Iris pigment epithelial cell (primary cell): ENCODE measurements at regions not wholly inside any gene's neighbourhood (a gene's known extent, or its start where the extent isn't known, plus 50 kb on each side); places are given as distances from the start of the nearest gene placed in this dataset.

Experiments used
- DNase-seq: peaks from one replicate; pipeline ENCODE4 v3.0.0-alpha.2; 2011; ENCODE audit warnings: low read depth

DNA sequence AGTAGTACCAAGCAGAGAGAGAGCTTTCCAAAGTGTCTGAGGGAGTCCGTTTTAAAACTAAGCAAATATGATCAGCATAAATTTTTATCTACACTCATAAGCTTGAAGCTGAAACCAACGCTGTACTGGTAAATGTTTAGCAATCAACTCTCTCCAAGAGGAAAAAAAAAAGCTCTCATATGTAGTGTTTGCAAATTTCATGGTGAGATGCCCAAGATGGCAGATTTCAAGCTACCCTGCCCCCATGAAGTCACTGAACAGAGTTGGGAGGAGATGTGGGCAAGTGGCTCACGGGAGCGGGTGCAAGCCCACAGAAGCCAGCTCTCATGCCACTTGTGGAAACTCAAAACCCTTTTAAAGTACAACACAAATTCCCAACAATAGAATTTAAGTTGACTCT lies 475.8 kb downstream of the BCAT1 start:
- no peak for DNase-seq

DNA sequence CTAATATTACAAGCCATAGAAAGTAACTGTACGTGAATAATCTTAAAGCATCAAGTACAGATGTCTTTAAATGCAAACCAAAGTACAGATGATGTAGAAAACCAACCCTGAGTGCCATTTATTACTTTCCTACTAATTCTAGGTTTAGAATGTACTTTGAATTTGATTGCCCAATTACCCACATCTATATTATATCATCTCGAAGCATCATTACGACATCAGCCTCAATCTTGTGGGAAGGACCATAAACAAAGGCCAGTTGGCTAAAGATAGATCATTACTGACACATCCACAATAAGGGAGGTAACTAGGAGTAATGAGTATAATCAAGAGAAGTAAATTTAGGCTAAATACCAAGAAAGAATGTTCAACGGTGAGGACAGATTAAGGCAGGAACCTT lies 478.9 kb downstream of the BCAT1 start:
- DNase-seq = peak; percentile 79

DNA sequence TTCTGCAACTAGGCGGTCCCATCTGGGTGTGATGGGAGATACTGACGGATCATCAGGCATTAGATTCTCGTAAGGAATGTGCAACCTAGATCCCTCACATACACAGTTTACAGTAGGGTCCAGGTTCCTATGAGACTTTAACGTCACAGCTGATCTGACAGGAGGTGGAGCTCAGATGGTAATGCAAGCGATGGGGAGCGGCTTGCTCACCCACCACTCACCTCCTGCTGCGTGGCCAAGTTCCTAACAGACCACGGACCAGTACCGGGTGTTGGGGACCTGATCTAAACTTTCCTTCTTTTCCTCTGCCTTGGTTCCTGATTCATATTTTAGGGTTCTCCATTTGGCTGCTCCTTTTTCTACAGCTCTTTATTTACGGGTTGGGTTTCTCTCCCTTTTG lies 479.8 kb downstream of the BCAT1 start:
- DNase-seq = no peak

DNA sequence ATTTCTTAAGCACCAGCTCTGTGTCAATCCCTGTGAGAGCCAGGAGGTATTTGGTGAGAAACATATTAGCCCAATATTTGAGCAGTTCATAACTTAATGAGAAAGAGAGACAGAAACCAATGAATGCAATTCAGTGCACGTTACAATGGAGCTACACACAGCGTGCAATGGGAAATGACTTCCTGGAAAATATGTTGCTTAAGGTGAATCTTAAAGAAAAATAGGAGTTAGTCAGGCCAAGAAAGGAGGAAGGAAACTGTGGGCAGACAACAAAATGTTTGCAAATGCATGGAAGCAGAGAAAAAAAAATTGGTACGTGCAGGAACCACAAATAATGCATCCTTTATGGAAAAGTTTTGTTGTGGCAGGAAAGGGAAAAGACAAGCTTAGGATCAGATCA lies 481.7 kb downstream of the BCAT1 start:
- no peak for DNase-seq

DNA sequence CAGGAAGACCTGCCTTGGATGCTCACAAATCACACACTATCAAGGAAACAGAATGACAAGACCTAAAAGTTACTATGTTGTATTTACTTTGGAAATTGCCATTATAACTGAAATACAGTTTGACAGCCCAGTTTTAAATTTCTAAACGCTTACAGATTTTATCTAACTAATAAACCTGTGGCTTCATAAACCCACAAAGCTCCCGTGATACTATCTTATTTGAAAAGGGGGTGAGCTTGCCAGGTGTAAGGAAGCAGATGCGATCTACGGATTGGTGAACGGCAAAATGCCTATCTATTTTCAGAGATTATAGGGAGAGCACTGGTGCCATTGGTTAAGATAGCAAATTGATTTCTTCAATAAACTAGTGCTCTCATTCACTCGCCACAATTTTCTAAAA lies 485.5 kb downstream of the BCAT1 start:
- DNase-seq = no peak

DNA sequence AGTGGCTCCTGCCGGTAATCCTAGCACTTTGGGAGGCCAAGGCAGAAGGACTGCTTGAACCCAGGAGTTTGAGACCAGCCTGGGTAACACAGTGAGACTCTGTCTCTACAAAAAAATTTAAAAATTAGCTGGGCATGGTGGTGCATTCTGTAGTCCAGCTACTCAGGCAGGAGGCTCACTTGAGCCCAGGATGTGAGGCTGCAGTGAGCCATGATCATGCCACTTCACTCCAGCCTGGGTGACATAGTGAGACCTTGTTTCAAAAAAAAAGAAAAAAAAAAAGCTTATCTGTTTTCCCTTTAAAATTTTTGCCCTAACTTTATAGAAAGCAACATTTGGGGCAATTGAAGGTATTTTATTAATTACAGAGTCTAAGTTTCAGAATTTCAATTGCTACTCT lies 486.0 kb downstream of the BCAT1 start:
- DNase-seq = no peak

DNA sequence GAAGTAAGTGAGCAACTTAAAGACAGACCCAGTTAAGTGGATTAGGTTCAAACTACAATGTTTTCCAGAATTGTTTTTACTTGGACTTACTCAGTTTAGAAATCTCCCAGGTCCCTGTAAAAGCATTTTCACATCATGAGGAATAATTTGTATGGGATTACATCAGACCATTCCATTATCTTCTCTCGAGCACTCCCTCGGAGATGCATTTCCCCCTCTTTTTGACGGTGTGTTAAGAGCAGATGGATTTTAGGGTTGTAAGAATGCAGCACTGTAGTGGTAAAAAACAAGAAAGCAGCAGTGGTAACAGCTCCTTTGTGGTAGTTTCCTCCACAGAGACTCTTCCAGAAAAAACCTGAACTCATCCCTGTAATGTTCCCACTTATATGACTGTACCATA lies 488.4 kb downstream of the BCAT1 start:
- no peak for DNase-seq

DNA sequence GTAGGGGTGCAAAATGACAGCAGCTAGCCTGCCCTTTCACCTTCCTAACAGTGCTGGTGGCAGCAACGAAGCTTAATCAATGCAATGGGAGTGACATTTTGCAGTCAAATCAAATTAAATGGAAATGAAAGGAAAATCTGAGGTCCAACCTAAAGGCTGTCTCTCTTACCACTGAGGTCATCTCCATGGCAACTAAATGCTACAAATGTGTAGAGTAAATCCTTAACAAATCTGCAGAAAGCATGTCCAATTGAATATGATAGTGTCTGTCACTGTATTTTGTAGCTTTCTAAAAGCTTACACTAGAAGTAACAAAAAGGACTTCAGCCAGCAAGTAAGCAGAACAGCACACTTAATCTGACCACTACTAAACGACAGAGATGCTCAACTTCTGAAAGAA lies 488.8 kb downstream of the BCAT1 start:
- DNase-seq = no peak

DNA sequence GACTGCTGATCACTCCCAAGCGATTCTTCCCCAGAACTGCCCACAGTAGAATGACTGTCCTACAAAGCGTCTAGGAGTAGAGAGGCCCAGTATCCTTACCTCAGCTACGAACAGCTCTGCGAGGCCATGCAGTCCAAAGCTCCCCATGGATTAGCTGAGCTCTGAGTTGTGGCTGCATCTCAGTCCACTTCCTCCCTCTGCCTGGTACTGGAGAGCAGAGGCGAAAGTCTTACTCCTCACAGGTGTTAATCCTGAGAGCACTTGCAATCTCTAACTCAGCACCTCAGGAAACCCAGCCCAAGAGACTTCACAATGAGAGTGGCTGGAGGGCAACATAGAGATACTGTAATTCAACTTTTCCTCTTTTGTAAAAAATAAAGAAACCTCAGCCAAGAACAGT lies 493.1 kb downstream of the BCAT1 start:
- no peak for DNase-seq

DNA sequence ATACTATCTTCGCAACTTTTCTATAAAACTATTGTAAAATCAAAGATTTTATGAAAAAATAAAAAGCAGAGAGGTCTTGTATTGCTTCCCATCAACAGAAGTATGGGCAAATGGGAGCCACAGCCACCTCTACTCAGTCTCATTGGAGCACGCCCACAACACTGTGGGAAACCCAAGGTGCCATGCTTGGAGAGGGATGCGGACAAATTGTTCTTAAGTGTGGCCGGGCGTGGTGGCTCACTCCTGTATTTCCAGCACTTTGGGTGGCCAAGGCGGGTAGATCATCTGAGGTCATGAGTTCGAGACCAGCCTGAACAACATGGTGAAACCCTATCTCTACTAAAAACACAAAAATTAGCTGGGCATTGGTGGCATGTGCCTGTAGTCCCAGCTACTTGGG lies 498.2 kb upstream of the SOX5 start:
- DNase-seq = no peak

DNA sequence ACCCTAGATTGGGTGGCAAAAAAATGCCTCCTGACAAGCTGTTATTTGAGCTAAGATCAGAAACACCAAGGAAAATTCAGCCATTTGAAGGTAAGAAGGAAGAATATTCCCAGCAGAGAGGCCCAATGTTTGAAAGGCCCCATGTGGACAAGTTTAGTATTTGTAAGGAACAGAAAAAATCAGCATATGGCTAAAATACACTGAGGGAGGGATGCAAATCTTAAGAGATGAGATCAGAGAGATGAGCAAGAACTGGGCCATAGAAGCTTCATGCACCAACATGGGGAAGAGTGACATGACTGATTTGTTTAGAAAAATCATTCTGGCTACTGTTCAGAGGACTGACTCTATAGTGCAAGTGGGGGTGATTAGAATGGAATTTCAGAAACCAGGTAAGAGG lies 496.8 kb upstream of the SOX5 start:
- DNase-seq = no peak

DNA sequence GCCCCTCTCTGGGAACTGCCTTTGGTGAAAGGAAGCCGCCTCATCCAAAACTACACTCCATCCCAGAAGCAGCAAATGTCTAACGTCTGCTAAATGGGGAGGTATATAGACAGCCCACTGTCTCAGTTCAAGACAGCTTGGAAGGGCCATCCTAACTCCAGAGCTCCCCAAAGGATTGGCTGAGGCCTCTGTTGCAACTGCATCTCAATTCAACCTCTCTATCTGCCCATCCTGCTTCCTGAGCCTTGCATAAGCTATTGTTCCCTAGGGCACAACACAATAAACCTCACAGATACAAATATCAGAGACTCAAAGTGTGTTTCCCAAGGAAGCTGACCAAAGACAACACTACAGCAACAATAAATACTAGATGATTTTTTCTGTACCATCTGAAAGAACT lies 495.2 kb upstream of the SOX5 start:
- peak; percentile 2 for DNase-seq

DNA sequence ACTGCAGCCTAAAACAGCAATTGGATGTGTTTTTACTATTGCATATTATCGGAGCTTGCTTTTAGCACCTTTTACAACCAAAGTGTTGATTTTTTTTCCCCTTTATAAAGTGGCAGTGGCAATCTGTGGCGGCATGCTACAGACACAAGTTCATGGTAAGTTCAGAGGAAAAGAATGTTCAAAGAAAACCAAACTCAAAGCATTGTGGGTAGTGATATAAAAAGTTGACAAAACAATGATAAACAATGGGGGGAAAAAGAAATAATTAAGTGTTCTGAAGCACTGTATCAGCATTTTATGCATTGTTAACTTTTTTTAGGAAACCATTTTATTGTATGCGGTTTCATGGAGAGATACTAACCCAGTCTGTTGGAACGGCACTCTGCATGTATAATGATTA lies 492.0 kb upstream of the SOX5 start:
- peak; percentile 39 for DNase-seq

DNA sequence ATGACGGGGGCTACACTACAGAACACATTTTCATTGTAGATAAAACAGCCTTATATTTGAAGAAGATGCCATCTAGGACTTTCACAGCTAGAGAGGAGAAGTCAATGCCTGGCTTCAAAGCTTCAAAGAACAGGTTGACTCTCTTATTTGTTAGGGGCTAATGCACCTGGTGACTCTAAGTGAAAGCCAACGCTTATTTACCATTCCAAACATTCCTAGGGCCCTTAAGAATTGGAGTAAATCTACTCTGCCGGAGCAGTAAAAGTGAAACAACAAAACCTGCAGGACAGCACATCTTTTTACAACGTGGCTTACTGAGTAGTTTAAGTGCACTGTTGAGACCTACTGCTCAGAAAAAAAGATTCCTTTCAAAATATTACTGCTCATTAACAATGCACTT lies 487.2 kb upstream of the SOX5 start:
- no peak for DNase-seq

DNA sequence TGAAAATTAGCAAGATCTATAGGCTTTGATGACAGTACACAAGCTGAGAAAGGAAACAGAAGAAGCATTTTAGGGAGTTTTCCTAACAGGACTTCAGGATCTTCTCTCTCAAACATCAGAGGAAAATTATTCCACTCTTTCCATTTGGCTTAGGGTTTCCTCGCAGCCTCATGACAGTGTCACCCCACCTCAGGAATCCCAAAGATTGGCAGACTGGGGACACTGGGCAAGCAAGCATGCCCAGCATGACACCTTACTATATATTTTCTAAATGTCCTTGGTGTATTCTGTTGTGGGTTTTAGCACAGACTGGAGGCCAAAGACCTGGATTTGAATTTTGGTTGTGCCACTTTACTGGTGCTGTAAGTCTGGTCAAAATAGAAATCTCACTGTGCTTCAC lies 482.4 kb upstream of the SOX5 start:
- DNase-seq = no peak

DNA sequence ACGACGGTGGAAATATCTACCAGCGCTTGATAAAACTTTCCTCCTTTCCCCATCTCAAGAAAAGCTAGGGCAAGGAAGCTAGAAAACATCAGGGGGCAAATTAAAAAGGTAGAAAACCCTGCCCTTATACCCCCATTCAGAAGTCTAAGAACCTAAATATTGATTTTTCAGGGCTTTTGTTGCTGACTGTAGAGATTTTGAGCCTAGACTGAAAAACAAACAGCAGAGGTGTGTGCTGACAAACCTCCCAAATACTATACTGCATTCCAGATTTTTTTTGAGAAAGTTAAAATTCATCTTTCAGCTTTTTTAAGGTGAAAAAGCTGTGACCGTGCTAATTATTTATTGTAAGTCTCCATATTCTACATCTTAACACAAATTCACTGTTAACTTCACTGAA lies 478.3 kb upstream of the SOX5 start:
- DNase-seq = no peak

DNA sequence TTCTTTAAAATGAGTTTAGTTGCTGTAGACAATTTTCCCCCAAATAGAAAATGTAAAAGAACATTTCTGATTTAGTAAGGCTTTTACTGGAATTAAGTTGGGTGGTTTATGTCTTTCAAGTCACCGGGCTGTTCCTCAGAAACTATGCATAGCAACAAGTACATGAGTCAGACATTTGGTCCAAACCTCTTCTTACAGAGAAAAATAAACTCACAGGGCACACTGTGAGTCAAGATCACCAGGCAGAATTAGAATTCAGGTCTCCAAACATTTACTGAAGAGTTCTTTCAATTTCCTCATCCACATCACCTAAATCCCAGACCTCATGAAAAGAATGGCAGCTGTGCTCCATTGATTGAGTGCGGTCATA lies 476.1 kb upstream of the SOX5 start:
- DNase-seq = peak; percentile 93

DNA sequence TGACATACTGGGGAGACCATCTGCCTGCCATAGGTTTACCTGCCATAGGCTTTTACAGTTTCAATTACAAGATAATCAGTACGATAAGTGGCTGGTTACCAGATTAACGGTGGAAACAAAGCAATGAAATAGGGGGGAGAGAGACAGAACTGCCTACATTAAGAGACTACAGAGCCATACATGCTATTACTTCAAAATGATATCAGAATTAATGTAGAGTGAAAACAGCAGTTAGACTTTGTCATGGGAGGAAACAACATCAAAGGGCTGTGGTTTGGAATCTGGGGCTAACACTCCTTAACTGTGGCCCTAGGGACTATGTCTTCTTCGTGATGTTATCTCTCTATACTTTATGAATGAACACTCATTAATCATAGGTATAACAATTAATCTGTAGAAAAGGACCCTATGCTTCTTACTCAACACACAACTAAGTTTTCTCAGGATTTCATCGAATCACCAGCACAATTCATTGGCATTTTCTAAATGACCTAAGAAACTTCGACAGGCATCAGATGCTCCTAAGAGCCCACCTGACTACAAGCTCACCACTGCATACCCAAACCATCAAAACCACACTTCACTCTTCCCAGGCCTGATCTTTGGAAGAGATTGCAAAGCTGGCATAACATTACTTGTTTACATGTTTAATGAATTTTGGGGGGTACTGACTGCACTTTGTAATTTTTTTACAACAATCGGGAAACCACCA lies 475.6 kb upstream of the SOX5 start:
- peak; percentile 1 for DNase-seq

DNA sequence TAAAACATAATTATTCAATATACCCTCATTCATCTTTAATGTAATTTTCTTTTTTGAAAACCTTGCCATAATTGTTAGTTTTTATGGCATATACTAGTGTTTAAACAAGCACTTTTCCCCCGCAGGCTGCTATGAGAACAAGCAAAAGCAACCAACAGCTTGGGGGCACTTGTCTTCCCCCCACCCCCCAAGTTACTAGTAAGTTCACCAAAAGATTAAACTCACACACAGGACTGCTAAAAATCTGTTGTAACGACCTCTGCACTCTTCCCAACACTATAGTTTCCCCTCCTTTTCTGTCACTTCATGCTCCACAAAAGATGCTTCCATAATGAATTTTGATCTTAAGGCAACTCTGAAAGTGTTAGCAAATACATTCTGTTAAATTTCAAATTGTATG lies 474.9 kb upstream of the SOX5 start:
- DNase-seq = no peak

DNA sequence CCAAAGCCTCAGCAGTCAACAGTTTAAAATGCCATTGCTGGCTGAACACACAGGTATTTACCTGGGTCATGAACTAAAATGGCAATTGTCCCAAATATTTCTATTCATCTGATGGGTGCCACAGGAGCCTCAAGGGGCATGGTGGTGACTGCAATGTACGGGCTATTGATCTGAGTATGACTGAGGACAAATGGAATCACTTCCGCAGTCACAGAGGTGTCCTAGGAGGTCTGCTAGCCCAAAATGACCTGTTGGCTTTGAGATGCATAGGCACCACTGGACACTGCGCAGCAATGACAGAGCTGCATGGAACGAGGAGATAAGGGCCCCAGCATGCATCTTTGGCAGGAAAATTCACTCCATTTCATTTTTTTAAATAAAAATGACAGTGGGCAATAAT lies 474.1 kb upstream of the SOX5 start:
- DNase-seq = no peak

DNA sequence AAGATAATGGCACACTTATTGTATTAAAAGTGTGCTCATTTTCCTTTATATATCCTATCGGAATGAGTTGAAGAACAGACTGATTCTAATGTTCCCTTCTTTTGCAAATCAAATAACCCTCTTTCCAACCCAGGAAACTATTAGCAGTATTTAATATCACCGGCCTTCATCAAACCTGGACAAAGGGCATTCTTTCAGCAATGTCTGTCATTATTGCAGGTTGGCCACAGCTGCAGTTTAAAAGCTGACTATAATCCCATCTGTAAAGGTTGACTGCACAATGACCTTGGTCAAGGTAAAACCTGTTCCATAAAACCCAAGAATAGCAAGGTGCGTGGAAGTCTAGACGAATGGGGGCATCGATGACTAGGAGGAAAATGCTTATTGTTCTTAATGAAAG lies 472.3 kb upstream of the SOX5 start:
- no peak for DNase-seq

DNA sequence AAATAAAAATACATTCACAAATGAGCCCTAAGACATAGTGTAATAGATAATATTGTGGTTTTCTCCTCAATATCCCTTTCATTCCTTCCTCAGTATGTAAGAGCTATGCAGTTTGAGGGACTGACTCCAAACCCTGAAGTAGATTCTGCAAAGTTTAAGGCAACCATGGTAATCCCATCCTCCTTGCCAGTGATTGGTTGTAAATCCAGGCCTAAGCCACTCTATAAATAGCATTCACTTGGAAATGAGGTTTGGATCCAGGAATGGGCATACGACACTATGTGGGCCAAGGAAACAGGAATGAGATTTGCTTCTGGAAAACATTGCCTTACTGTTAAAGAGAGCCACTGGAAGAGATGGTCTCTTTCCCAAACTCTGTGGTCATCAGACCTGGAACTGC lies 468.7 kb upstream of the SOX5 start:
- peak; percentile 7 for DNase-seq

DNA sequence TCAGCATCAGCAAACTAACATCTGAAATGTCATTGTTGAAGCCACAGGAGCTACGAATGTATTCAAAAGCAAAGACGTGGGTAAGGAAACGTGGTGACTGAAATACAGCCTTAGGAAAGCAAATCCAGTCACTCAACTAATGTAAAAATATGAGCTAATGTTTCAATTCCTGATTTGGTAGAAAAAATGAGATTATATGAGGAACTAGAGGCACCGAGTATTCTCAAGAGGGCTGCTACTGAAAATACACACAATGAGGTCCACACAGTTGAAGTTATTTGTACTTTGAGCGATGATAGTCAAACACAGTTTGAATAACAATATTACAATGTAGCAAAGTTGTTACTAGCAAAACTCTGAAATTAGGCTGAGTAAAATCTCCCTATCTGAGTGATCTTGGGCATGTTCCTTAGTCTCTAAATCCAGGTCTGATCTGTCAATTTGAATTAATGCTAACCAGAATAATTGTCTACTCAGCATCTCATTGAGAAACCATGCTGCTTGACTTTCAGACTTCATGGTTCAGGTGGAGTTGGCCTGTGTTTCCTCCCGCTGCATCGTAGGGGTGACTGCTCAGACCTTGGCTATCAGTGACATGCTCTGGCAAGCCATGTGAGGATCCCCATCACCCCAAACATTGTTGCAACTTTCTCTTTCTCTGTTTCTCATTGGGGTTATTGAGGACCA lies 467.1 kb upstream of the SOX5 start:
- no peak for DNase-seq

DNA sequence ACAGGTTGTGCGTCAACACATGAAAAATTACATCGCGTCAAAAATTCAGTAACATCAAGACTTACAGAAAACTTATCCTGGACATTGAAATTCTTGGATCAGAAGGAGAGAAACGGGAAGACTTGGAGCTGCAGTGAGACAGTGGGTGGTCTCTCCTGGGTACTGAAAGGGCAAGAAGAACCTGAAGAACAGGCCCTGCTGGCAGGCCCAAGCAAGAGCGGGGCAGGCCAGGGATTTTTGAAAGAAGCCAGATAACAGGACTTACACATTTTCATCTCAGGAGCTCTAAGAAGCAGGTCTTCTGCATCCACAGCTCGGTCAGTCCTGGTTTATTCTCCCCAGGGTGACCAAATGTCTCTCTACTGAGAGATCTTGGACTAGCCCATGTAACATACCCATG lies 466.5 kb upstream of the SOX5 start:
- no peak for DNase-seq
